AG10803 (cell line): ENCODE measurements at regions not wholly inside any gene's neighbourhood (a gene's known extent, or its start where the extent isn't known, plus 50 kb on each side); places are given as distances from the start of the nearest gene placed in this dataset.

Source experiments
- DNase-seq: peaks from one replicate; pipeline ENCODE4 v3.0.0; 2010; ENCODE audit warnings: low read depth
- H3K4me3 ChIP-seq: 2 replicates; pipeline ENCODE4 v1.5.1; 2011; ENCODE audit warnings: mild to moderate bottlenecking, low read length, control low read depth
- CTCF ChIP-seq: conservative IDR thresholded peaks from 2 replicates; pipeline ENCODE4 v1.5.1; 2011; ENCODE audit warnings: mild to moderate bottlenecking, low read length, control low read depth, inconsistent platforms

GRCh38 chr4:120472447-120473131, 405.9 kb upstream of the MAD2L1 start:
- TF ChIP-seq CTCF, result no peak
- no peak for DNase-seq
- no peak overlapping the region for H3K4me3 ChIP-seq

GRCh38 chr4:120466429-120466828, 399.8 kb upstream of the MAD2L1 start:
- TF ChIP-seq CTCF, result no peak
- no peak for DNase-seq
- H3K4me3 ChIP-seq, result no peak overlapping the region

DNA sequence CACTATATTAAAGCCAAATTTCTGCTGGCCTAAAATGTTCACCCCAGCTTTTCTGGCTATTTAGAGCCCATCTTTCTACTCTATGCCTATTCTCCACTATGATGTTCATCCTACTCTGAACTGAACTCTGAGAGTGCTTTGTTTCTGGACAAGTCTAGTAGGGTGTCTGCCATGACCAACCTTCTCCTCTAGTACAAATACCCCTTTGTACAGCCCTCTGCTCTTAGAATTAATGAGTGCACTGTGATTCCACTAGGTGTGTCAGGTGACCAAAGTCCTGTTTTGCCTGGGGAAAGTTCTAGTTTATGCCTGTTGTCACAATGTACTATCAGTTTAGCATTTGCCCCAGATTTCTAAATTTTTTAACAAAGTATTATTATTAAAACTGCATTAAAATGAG, 388.1 kb upstream of the MAD2L1 start:
- H3K4me3 ChIP-seq, result no peak overlapping the region
- TF ChIP-seq CTCF, result no peak
- no peak for DNase-seq

- H3K4me3 ChIP-seq, result no peak overlapping the region
- no peak for TF ChIP-seq CTCF
- DNase-seq, result no peak
Measured at GRCh38 chr4:120452536-120452935, 385.9 kb upstream of the MAD2L1 start.

- DNase-seq, result peak; percentile 3
- no peak for TF ChIP-seq CTCF
- no peak overlapping the region for H3K4me3 ChIP-seq
Measured at GRCh38 chr4:120452001-120452400, 385.4 kb upstream of the MAD2L1 start.

- DNase-seq, result no peak
- H3K4me3 ChIP-seq, result no peak overlapping the region
- no peak for TF ChIP-seq CTCF
Measured at GRCh38 chr4:120447774-120448173, 381.1 kb upstream of the MAD2L1 start.

GRCh38 chr4:120446051-120446567, 379.5 kb upstream of the MAD2L1 start:
- no peak for DNase-seq
- no peak overlapping the region for H3K4me3 ChIP-seq
- TF ChIP-seq CTCF, result no peak
